Stimulated activated CD4-positive, alpha-beta T cell treated with anti-CD3 and anti-CD28 coated beads, Interleukin-4, amount 100 ng/mL, for 24 hours (primary cell): ENCODE measurements at regions not wholly inside any gene's neighbourhood (a gene's known extent, or its start where the extent isn't known, plus 50 kb on each side); places are given as distances from the start of the nearest gene placed in this dataset.

Experiments
- DNase-seq: peaks from one replicate; pipeline ENCODE4 v3.0.0-alpha.2; 2020

DNA sequence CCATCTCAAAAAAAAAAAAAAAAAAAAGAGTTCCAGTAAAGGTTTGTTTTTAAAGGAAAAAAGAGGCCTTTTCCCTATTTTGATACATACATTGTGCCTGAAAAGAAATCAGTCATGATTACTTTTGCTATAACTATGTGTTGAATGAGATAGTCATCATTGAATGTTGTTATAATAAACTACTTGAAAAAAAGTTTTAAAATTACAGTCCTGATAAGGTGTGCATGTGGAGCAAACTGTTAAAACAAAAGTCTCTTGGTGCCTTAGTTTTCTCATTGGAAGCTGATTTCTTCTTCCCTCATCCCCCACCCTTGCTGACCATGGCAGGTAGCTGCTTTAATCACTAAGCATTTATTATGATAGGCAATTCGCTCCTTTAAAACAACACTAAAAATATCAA lies 172.3 kb upstream of the TBCA start:
- no peak for DNase-seq

- no peak for DNase-seq
These were observed 170.9 kb upstream of the TBCA start for GRCh38 chr5:77947041-77947428.

DNA sequence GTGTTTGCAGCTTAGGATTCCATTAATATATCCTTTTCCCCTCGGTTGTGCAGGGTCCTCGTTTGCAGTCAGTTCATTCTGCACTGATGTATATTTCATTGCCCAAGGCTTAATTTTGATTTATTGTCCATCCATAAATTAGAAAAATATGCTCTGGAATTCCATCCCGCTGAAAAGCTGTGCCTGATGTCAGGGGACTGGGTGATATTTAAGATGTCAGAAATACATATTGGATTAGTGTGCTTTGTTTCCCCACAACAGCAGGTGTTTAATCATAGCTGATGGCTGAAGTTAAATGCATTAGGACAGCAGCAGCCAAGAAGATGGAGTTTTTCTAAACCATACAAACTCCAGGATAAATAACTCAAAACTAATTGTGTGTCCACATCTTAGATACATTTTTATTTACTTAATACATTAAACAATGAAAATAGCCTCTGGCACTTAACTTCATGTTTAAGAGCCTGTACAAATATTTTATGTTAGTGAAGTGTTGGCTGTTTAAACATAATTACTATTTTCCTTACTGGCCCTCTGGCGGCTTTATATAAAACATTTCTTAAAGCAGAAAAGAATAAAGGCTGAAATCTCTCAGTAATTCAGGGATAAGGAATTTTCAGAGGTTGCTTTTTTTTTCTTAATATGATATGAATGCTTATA lies 170.4 kb upstream of the TBCA start:
- DNase-seq, result no peak

- no peak for DNase-seq
These were observed 169.7 kb upstream of the TBCA start for GRCh38 chr5:77945874-77946273.

DNA sequence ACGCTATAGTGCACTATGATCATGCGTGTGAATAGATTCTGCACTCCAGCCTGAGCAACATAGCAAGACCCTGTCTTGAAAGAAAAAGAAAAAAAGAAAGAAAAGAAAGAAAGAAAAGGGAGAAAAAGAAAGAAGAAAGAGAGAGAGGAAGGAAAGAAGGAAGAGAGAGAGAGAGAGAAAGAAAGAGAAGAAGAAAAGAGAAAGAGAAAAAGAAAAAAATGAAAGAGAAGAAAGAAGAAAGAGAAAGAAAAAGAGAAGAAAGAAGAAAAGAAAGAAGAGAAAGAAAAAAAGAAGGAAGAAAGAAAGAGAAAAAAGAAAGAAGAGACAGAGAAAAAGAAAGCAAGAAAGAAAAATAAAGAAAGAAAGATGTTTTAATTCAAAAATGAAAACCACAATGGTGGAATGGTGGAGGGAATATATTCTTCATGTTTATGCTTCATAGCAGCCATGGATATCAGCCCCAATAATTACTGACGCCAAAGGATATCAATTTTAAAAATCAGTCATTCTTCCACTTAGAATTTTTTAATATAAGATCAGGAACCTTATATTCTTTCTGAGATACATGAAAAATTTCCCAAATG lies 168.7 kb upstream of the TBCA start:
- DNase-seq, result no peak

- DNase-seq, result no peak
These were observed 167.7 kb upstream of the TBCA start for GRCh38 chr5:77943851-77944250.

DNA sequence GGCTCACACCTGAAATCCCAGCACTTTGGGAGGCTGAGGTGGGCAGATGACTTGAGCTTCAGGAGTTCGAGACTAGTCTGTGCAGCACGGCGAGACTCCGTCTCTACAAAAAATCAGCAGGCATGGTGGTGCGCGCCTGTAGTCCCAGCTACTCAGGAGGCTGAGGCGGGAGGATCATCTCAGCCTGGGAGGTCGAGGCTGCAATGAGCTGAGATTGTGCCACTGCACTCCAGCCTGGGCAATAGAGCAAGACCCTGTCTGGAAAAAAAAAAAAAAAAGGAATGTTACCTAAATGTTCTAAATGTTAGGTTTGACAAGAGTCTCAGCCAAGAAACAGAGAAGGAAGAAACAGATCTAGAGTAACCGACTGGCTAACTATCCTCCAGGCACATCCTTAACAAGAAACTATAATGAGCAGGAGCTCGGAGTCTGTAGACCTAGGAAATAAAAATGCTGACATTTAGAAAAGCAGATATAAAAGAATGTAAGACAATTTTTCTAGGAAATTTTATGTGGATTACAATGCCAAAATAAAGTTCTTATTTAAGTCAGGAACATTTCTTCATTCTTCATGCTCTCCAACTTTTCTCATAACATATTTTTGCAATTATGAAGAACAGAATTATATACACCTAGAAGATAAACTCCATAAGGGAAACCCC lies 166.6 kb upstream of the TBCA start:
- DNase-seq, result no peak

DNA sequence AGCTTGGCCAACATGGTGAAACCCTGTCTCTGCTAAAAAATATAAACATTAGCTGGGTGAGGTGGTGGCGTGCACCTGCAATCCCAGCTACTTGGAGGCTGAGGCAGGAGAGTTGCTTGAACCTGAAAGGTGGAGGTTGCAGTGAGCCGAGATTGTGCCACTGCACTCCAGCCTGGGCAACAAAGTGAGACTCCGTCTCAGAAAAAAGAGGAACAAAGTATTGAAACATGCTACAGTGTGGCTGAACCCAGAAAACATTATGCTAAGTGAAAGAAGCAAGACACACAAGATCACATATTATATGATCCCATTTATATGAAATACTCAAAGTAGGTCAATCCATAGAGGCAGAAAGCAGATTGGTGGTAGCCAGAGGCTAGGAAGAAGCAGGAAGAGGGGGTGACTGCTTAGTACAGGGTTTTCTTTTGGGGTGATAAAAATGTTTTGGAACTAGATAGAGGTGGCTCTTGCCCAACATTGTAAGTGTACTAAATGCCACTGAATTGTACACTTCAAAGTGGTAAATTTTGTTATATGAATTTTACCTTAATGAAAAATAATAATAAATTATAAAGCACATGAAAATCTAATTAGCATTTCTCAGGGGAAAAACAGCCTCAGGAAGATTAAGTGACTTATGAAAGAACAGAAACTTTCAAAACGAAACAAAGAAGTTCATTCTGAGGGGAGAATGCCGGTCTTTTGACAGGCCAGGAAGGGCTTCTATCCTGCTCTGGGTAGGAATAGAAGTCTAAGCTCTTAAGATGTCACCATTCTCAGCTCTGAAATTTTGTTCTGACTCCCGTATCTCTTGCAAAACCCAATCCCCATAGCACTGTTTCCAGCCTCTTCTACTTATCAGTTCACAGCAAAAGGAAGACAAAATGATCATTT lies 161.1 kb upstream of the TBCA start:
- DNase-seq, result no peak

GRCh38 chr5:77936365-77936693 lies 160.2 kb upstream of the TBCA start:
- no peak for DNase-seq

DNA sequence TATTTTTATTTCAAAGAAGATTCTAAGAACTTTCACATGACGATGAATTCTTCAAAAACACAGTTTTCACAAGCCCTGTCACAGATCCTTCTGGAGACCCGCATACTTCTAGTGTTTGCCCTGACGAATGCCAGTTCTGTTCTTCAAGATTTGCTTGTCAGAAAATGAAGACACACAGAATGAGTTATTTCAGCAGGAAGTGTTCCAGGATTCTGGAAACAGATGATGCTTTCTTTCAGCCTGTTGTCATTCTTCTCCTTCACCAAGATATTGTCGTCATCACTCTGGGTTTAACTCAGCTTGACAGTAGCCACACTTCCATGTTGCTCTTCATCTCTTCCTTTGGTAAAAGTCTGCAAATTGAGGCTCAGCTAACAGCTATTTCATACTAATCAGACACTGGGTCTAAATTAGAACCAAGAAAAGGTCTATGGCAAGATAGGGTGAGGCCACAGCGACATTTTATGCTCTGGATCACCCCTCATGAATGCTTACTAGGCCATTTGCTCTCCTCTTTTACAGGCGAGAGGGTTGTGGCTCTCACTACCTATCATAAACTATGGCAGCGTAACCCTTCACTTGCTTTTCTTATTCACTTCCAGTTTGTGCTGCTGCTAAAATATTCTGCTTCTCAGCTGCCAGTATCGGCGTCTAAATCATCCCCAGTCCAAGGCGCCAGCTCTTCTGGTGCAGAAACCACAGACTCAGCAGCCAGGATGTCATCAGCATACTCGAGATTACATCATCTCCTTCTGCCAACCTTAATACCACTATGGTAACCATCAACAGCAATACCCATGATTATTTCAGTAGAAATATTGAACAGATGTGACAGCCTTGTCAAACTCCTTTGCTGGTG lies 159.6 kb upstream of the TBCA start:
- DNase-seq, result peak; percentile 7

DNA sequence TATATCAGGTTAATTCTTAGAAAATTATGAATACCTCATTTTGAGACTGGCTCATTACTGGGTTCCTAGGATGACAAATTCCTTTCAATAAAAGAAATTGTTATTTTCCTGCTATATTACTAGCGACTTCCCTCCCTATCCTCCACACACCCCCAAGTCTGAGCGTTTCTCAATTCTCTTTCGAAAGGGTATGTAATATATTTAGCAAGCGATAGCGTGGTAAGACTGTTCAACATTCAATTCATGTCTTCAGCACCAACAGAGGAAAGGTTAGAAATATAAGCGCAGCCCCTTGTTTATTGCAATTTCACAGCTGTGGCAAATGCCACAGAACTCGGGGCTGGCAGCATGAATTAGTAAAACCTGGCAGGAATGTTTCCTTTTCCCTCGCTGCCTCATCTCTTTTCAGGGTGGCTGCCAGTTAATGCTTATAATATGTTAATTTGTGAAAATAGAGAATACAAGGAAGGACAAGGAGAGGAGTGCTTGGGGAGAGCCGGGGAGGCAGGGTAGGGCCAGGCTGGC lies 152.7 kb upstream of the TBCA start:
- no peak for DNase-seq

- no peak for DNase-seq
These were observed 150.2 kb upstream of the TBCA start for GRCh38 chr5:77926337-77926736.

DNA sequence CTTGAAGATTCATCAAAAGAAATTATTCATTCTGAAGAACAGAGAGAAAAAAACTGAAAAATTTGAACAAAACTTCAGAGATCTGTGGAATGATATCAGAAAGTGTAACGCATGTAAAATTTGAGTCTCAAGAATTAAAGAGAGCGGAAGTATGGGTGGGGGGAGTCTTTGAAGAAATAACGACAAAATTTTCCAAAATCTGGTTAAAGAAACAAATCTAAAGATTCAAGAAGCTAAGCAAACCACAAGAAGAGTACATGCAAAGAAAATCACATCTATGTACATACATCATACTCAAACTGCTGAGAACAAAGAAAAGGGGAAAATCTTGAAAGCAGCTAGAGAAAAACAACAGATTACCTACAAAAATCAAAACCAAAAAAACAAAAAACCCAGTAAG lies 149.4 kb upstream of the TBCA start:
- no peak for DNase-seq

GRCh38 chr5:77924081-77924480 lies 147.9 kb upstream of the TBCA start:
- DNase-seq, result no peak

DNA sequence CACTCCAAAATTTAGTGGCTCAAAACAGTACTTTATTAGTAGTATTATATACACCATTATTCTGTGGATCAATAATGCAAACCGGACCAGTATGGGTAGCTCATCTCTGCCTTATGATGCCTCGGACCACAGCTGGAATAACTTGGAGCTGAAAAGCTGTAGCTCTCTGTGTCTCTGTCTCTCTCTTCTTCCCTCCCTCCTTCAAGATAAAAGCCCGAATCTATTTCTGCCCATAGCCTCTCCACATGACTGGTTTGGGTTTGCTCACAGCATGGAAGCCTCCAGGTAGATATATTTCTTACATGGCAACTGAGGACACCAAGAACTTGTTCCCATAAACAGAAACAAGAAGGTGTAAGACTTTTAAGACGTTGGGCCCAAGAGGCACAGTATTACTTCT lies 147.5 kb upstream of the TBCA start:
- DNase-seq, result no peak

DNA sequence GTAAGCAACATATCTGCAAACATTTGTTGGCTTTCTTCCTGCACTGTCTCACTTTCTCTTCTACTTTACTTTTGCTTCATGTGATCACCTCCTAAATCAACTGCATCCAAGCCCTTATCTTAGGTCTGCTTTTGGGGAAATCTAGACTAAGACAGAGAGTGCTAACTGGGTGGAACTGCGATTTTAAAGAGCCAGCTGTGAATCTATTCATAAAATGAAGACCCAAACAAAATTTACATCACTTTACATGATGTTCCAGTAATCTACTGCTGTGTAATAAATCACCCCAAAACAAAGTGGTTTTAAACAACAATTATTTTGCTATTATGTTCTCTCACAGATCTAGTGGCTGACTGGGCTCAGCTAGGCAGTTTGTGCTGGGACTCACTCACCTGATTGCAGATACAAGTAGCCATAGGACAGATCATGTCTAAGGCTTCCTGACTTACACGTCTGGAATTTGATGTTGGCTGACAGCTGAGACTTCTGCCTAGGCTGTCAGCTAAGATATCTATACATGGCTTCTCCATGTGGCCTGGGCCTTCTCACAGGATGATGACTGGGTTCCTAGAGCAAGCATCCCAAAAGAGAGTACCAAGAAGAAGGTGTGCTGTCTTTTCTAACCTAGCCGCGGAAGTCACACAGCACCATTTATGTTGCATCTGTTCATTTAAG lies 145.1 kb upstream of the TBCA start:
- no peak for DNase-seq

GRCh38 chr5:77920359-77921058 lies 144.4 kb upstream of the TBCA start:
- no peak for DNase-seq

DNA sequence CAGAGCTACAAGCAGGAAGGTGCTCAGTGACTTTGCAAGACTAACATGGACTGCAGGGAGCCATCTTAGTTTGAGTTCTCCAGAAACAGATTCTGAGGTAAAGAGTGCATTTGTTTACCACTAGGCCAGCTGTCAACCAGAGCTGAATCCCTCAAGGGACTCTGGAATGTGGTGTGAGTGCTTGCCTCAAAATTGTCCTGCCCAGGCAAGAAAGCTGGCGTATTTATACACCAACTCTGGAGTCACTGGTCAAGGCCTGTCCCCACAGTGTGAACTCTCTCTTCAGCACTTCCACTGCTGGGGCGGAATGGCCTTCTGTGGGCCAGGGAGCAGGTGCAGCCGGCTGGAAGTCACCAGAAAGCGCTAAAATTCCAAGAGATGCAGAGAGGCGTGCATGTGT lies 139.2 kb upstream of the TBCA start:
- no peak for DNase-seq

DNA sequence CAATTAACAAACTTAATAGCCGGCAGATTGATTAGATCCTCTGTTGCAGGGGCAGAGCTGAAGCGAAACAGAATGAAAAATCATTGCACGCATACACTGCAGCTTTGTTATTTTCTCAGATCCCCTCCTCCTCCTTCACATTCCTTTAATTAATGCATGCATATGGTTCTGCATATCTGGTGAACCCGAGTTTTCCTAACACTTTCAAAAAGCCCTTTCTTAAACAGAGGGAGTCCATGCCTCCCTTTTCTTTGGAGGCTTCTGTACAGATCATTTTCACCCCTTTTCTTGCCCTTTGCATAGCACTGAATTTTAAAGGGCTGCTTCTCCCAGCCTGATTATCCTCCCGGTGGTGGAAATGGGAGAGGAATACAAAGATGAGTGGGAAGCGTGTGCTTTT lies 136.6 kb upstream of the TBCA start:
- no peak for DNase-seq

DNA sequence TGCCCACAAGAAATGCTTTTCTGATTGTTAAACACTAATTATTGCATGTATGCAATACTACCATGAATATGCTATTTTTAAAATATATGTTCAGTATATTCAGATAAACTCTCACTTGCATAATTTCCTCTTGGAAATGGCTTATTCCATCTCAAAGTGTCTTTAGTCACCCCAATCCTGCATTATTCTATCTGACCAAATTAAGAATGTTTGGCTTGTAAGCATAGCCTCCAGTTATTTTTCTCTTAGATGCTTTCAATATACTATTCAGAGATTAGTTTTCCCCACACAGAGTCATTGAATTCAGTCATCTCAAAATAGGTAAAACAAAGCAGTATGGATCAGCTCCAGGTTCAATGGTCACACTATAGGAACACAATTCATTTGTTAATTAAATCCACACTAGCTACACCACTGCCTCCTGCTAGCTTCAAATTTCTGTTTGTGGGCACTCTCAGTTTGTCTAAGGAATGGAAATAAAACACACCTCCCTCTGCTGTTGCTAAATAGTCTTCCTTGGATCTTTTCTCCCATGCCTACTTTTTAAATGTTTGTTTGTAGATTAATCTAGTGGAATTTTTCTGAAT lies 134.6 kb upstream of the TBCA start:
- DNase-seq, result no peak

DNA sequence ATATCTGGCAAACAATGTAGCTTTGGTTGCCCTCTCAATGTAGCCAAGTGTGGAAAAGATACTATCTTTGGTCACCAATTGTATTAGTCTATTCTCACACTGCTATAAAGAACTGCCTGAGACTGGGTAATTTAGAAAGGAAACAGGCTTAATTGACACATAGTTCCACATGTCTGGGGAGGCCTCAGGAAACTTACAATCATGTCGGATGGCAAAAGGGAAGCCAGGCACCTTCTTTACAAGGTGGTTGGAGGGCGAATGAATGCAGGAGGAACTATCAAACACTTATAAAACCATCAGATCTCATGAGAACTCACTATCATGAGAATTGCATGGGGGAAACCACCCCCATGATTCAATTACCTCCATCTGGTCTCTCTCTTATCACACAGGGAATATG lies 133.1 kb upstream of the TBCA start:
- no peak for DNase-seq
